Gastroesophageal sphincter (tissue), 3 donors: ENCODE measurements at regions not wholly inside any gene's neighbourhood (a gene's known extent, or its start where the extent isn't known, plus 50 kb on each side); places are given as distances from the start of the nearest gene placed in this dataset.

Source experiments
- EP300 ChIP-seq: sonication (generic); formaldehyde crosslinking; IDR thresholded peaks from one replicate; pipeline ENCODE4 v1.6.1; 2017; ENCODE audit warnings: antibody characterized with exemption, mild to moderate bottlenecking
- POLR2A ChIP-seq, 2 donors: fragments of 450-650 bp; IDR thresholded peaks; one replicate each; pipeline ENCODE4 v1.6.1; 2017; ENCODE audit warnings: antibody characterized with exemption in 2 of 2, mild to moderate bottlenecking in 2 of 2, moderate library complexity in 1 of 2
- POLR2AphosphoS5 ChIP-seq: sonication (generic); formaldehyde crosslinking; IDR thresholded peaks from one replicate; pipeline ENCODE4 v1.6.1; 2017; ENCODE audit warnings: antibody characterized with exemption
- TF ChIP-seq, protein P1 (sequence below), 4 experiments: fragments of 200-600 bp in 2 of 4; fragments of 450-650 bp in 2 of 4; sonication (generic) in 1 of 4; IDR thresholded peaks; one replicate each; pipeline ENCODE4 v1.5.1; 2017 to 2019; ENCODE audit warnings: antibody characterized with exemption in 4 of 4, mild to moderate bottlenecking in 2 of 4, moderate library complexity in 2 of 4

DNA sequence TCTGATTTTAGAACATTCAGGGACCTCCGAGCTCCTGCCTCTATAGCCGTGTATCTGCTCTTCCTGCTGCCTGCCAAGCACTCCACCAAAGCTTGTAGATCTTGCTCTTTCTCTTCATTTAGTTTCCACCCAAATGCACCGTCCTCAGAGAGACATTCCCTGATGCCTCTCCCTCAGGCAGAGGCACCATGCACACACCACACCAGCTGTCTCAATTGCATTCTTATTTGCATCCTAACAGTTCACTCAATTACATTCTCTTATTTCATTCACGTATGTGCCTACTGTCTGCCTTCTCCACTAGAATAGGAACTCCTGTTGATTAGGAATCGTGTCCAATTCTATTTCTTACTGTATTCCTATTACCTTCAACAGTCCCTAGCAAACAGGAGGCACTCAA is 845.4 kb upstream of the TMEM132C start:
- TF ChIP-seq, protein P1, sequence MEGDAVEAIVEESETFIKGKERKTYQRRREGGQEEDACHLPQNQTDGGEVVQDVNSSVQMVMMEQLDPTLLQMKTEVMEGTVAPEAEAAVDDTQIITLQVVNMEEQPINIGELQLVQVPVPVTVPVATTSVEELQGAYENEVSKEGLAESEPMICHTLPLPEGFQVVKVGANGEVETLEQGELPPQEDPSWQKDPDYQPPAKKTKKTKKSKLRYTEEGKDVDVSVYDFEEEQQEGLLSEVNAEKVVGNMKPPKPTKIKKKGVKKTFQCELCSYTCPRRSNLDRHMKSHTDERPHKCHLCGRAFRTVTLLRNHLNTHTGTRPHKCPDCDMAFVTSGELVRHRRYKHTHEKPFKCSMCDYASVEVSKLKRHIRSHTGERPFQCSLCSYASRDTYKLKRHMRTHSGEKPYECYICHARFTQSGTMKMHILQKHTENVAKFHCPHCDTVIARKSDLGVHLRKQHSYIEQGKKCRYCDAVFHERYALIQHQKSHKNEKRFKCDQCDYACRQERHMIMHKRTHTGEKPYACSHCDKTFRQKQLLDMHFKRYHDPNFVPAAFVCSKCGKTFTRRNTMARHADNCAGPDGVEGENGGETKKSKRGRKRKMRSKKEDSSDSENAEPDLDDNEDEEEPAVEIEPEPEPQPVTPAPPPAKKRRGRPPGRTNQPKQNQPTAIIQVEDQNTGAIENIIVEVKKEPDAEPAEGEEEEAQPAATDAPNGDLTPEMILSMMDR (IDR thresholded peaks at IDR 0.05) = no peak
- TF ChIP-seq POLR2A (IDR thresholded peaks at IDR 0.05) = no peak
- TF ChIP-seq EP300 = no peak
- TF ChIP-seq POLR2AphosphoS5 = no peak
